CD4-positive, alpha-beta T cell (primary cell): ENCODE measurements at regions not wholly inside any gene's neighbourhood (a gene's known extent, or its start where the extent isn't known, plus 50 kb on each side); places are given as distances from the start of the nearest gene placed in this dataset.

ENCODE experiments used
- ATAC-seq: fragments of 200-7000 bp; cut with Tn5 transposase; one replicate; pipeline ENCODE4 v1.10.0; 2022; ENCODE audit warnings: mild to moderate bottlenecking; ENCODE audit not compliant: poor library complexity
- CTCF ChIA-PET: fragments of 350-600 bp; sonication (Branson Sonifier 250); formaldehyde crosslinking; loops from one replicate; lab custom pipeline; 2021; ENCODE audit warnings: antibody characterized with exemption, inconsistent platforms; lab: Charles Lee
- POLR2A ChIA-PET: fragments of 350-600 bp; sonication (Branson Sonifier 250); formaldehyde crosslinking; loops from one replicate; lab custom pipeline; 2021; ENCODE audit warnings: antibody characterized with exemption, inconsistent platforms; lab: Charles Lee
- DNase-seq, 14 experiments: peaks; one replicate each; pipeline ENCODE4 v3.0.0-alpha.2; 2013 to 2020; ENCODE audit warnings: mixed read lengths in 2 of 14
- H3K27ac ChIP-seq, 2 donors: one replicate each; pipeline versions ENCODE4 v1.5.1 to v1.7.0; 2013; ENCODE audit warnings: low read length in 2 of 2, low read depth in 1 of 2, mild to moderate bottlenecking in 1 of 2
- H3K27me3 ChIP-seq, 2 experiments: 1 replicate in 1 of 2; 2 replicates in 1 of 2; pipeline versions ENCODE4 v1.6.1 to v1.7.0; 2013; ENCODE audit warnings: low read length in 2 of 2, control low read depth in 1 of 2, mild to moderate bottlenecking in 1 of 2, moderate library complexity in 1 of 2; ENCODE audit not compliant: insufficient read depth in 2 of 2, control insufficient read depth in 1 of 2
- H3K36me3 ChIP-seq: one replicate; pipeline ENCODE4 v1.6.1; 2013; ENCODE audit warnings: low read length, control low read depth; ENCODE audit not compliant: insufficient read depth
- H3K4me1 ChIP-seq: one replicate; pipeline ENCODE4 v1.6.1; 2013; ENCODE audit warnings: low read length, control low read depth; ENCODE audit not compliant: insufficient read depth
- H3K4me3 ChIP-seq: one replicate; pipeline ENCODE4 v1.5.1; 2013; ENCODE audit warnings: mild to moderate bottlenecking, low read length, moderate library complexity
- H3K9me3 ChIP-seq, 2 experiments: 1 replicate in 1 of 2; 2 replicates in 1 of 2; pipeline versions ENCODE4 v1.6.1 to v1.7.0; 2013; ENCODE audit warnings: low read length in 2 of 2, mild to moderate bottlenecking in 2 of 2, control low read depth in 1 of 2, moderate library complexity in 1 of 2; ENCODE audit not compliant: control insufficient read depth in 1 of 2, insufficient read depth in 1 of 2
- H3K27ac Mint-ChIP-seq: one replicate; pipeline ENCODE4 v1.8.0; 2020; ENCODE audit warnings: mixed read lengths
- H3K27me3 Mint-ChIP-seq: one replicate; pipeline ENCODE4 v1.8.0; 2021; ENCODE audit warnings: mixed read lengths
- H3K36me3 Mint-ChIP-seq: one replicate; pipeline ENCODE4 v1.8.0; 2021; ENCODE audit warnings: low read depth, mixed read lengths
- H3K4me1 Mint-ChIP-seq: one replicate; pipeline ENCODE4 v1.8.0; 2021; ENCODE audit warnings: low read depth, mixed read lengths
- H3K4me3 Mint-ChIP-seq: one replicate; pipeline ENCODE4 v1.8.0; 2020; ENCODE audit warnings: mild to moderate bottlenecking, mixed read lengths
- H3K9me3 Mint-ChIP-seq: one replicate; pipeline ENCODE4 v1.8.0; 2020; ENCODE audit warnings: mixed read lengths
- CTCF ChIP-seq: fragments of 200-600 bp; IDR thresholded peaks from one replicate; pipeline ENCODE4 v1.8.0; 2022; ENCODE audit warnings: antibody characterized with exemption, mild to moderate bottlenecking
- intact Hi-C, 2 experiments: fragments of 100-400 bp; cut with DNase I in 1 of 2; cut with micrococcal nuclease in 1 of 2; formaldehyde crosslinking; loops; one replicate each; pipeline versions ENCODE4 v1.15.1 to v1.9.0; 2023 to 2025; cut with DNase I, micrococcal nuclease

GRCh38 chr14:44107156-44107555, 399.9 kb downstream of the FSCB start:
- Histone ChIP-seq H3K4me3 (no peak overlapping the region), H3K9me3 (peaks cover 0 to 6% of the 10 kb centered on the region in 2 experiments), H3K4me1 (no peaks in the 10 kb centered on the region), H3K27me3 (no peaks in the 10 kb centered on the region), H3K27ac (no peak overlapping the region), H3K36me3 (no peaks in the 10 kb centered on the region)
- Mint-ChIP-seq H3K27me3 (no peaks in the 10 kb centered on the region), H3K9me3 (peaks cover 17% of the 10 kb centered on the region), H3K27ac (no peak overlapping the region), H3K4me3 (no peak overlapping the region), H3K36me3 (no peaks in the 10 kb centered on the region), H3K4me1 (no peaks in the 10 kb centered on the region)
- ATAC-seq: no peak
- TF ChIP-seq CTCF: no peak
- intact Hi-C loops: no loop called here
- DNase-seq: no peak
- POLR2A ChIA-PET: no interaction called here
- CTCF ChIA-PET: no interaction called here

GRCh38 chr14:44099743-44100488, 407.2 kb downstream of the FSCB start:
- CTCF ChIA-PET: no interaction called here
- intact Hi-C loops: no loop called here
- peaks cover 0 to 6% of the 10 kb centered on the region in 2 experiments for H3K9me3 ChIP-seq

GRCh38 chr14:44081146-44081545, 425.9 kb downstream of the FSCB start:
- Mint-ChIP-seq H3K27ac (no peak overlapping the region), H3K27me3 (no peaks in the 10 kb centered on the region), H3K4me1 (no peaks in the 10 kb centered on the region), H3K4me3 (no peak overlapping the region), H3K9me3 (peaks cover 12% of the 10 kb centered on the region), H3K36me3 (no peaks in the 10 kb centered on the region)
- ATAC-seq: no peak
- Histone ChIP-seq H3K9me3 (no peaks in the 10 kb centered on the region), H3K27ac (no peak overlapping the region), H3K36me3 (no peaks in the 10 kb centered on the region), H3K27me3 (no peaks in the 10 kb centered on the region), H3K4me1 (no peaks in the 10 kb centered on the region), H3K4me3 (no peak overlapping the region)
- ChIA-PET POLR2A (no interaction called here), CTCF (no interaction called here)
- intact Hi-C loops: no loop called here
- no peak for TF ChIP-seq CTCF
- no peak for DNase-seq

More at GRCh38 chr14:44099743-44100488, 407.2 kb downstream of the FSCB start:
- H3K36me3 ChIP-seq: no peaks in the 10 kb centered on the region
- ATAC-seq (no peak), DNase-seq (no peak)
- Mint-ChIP-seq H3K9me3 (peaks cover 15% of the 10 kb centered on the region), H3K27me3 (no peaks in the 10 kb centered on the region), H3K36me3 (no peaks in the 10 kb centered on the region), H3K27ac (no peak overlapping the region), H3K4me3 (no peak overlapping the region), H3K4me1 (no peaks in the 10 kb centered on the region)
- no peak for TF ChIP-seq CTCF
- H3K27ac ChIP-seq: no peak overlapping the region
- H3K27me3 ChIP-seq: no peaks in the 10 kb centered on the region
- H3K4me3 ChIP-seq: no peak overlapping the region
- H3K4me1 ChIP-seq: no peaks in the 10 kb centered on the region
- POLR2A ChIA-PET: no interaction called here
